H1 (cell line): ENCODE measurements at regions not wholly inside any gene's neighbourhood (a gene's known extent, or its start where the extent isn't known, plus 50 kb on each side); places are given as distances from the start of the nearest gene placed in this dataset.

Experiments
- CTCF ChIA-PET: fragments of 300-600 bp; sonication (Branson Sonifier 250); formaldehyde crosslinking; loops from one replicate; lab custom pipeline; 2021; ENCODE audit not compliant: partially characterized antibody; lab: Charles Lee
- POLR2A ChIA-PET: fragments of 300-600 bp; sonication (Branson Sonifier 250); formaldehyde crosslinking; loops from one replicate; lab custom pipeline; 2021; ENCODE audit warnings: inconsistent platforms; ENCODE audit not compliant: partially characterized antibody; lab: Charles Lee
- DNase-seq, 2 experiments: peaks; one replicate each; pipeline versions ENCODE4 v3.0.0 to v3.0.0-alpha.2; 2010 to 2022; ENCODE audit warnings: low spot score in 2 of 2, low read depth in 1 of 2, mixed read lengths in 1 of 2
- FAIRE-seq: peaks from 2 replicates; lab custom pipeline; 2011; peaks lifted over from hg19 to GRCh38; lab: Jason Lieb, UNC
- H2AFZ ChIP-seq: 2 replicates; pipeline ENCODE4 v1.8.1; 2012; ENCODE audit warnings: low read length, inconsistent platforms
- H2AK5ac ChIP-seq: 2 replicates; pipeline ENCODE4 v1.6.1; 2013; ENCODE audit warnings: low read depth, low read length
- H2BK120ac ChIP-seq: replicated peaks from 2 replicates; pipeline ENCODE3; 2013; ENCODE audit warnings: low read depth, low read length, inconsistent platforms
- H2BK12ac ChIP-seq: 2 replicates; pipeline ENCODE4 v1.6.1; 2013; ENCODE audit warnings: low read depth, low read length
- H2BK15ac ChIP-seq: 2 replicates; pipeline ENCODE4 v1.6.1; 2013; ENCODE audit warnings: low read length
- H2BK20ac ChIP-seq: 2 replicates; pipeline ENCODE4 v1.6.1; 2013; ENCODE audit warnings: low read length
- H2BK5ac ChIP-seq: 2 replicates; pipeline ENCODE4 v1.6.1; 2013; ENCODE audit warnings: low read depth, low read length
- H3K14ac ChIP-seq: 2 replicates; pipeline ENCODE4 v1.6.1; 2013; ENCODE audit warnings: inconsistent platforms; ENCODE audit not compliant: insufficient read length
- H3K18ac ChIP-seq: 2 replicates; pipeline ENCODE4 v1.6.1; 2013; ENCODE audit warnings: low read length; ENCODE audit errors: extremely low read depth
- H3K23ac ChIP-seq: 2 replicates; pipeline ENCODE4 v1.6.1; 2013; ENCODE audit warnings: inconsistent platforms; ENCODE audit not compliant: insufficient read length
- H3K23me2 ChIP-seq: 2 replicates; pipeline ENCODE4 v1.6.1; 2013; ENCODE audit warnings: low read depth, low read length
- H3K27ac ChIP-seq: 2 replicates; pipeline ENCODE4 v1.6.1; 2011; ENCODE audit warnings: low read depth, low read length, inconsistent platforms
- H3K27me3 ChIP-seq, 4 experiments: replicated peaks in 1 of 4; 1 replicate in 1 of 4; 2 replicates in 3 of 4; pipeline versions ENCODE4 v1.6.1 to v1.8.1; 2011 to 2013; ENCODE audit warnings: low read length in 3 of 4, mild to moderate bottlenecking in 3 of 4, inconsistent platforms in 2 of 4, mixed read lengths in 2 of 4, moderate library complexity in 1 of 4; ENCODE audit not compliant: control insufficient read depth in 3 of 4, insufficient read depth in 3 of 4; ENCODE audit errors: extremely low read depth in 1 of 4
- H3K36me3 ChIP-seq, 4 experiments: 2 replicates each; pipeline versions ENCODE4 v1.6.1 to v1.8.1; 2011 to 2013; ENCODE audit warnings: mild to moderate bottlenecking in 4 of 4, low read length in 3 of 4, moderate library complexity in 2 of 4, control low read depth in 1 of 4, inconsistent platforms in 1 of 4; ENCODE audit not compliant: insufficient read depth in 4 of 4, control insufficient read depth in 2 of 4
- H3K4ac ChIP-seq: replicated peaks from 2 replicates; pipeline ENCODE3; 2013; ENCODE audit warnings: low read length, low read depth, mixed read lengths, inconsistent platforms; ENCODE audit not compliant: insufficient read length
- H3K4me1 ChIP-seq, 4 experiments: replicated peaks in 1 of 4; 1 replicate in 1 of 4; 2 replicates in 3 of 4; pipeline versions ENCODE4 v1.6.1 to v1.8.1; 2011 to 2013; ENCODE audit warnings: low read length in 3 of 4, inconsistent platforms in 2 of 4, mixed read lengths in 1 of 4; ENCODE audit not compliant: insufficient read depth in 4 of 4, control insufficient read depth in 3 of 4
- H3K4me2 ChIP-seq, 2 experiments: 2 replicates each; pipeline versions ENCODE4 v1.6.1 to v1.8.1; 2011 to 2013; ENCODE audit warnings: low read depth in 2 of 2, low read length in 2 of 2, control low read depth in 1 of 2, inconsistent platforms in 1 of 2, mild to moderate bottlenecking in 1 of 2; ENCODE audit not compliant: insufficient read depth in 1 of 2
- H3K4me3 ChIP-seq, 4 experiments: fragments of 200-600, 300-600 bp in 1 of 4; sonication (generic), shearing (Covaris generic), sonication (Bioruptor Twin) in 1 of 4; 2 replicates each; pipeline versions ENCODE4 v1.5.1 to v1.8.1; 2011 to 2016; ENCODE audit warnings: low read length in 4 of 4, low read depth in 3 of 4, control low read depth in 2 of 4, inconsistent platforms in 2 of 4, mild to moderate bottlenecking in 2 of 4, mixed read lengths in 1 of 4, moderate library complexity in 1 of 4; ENCODE audit not compliant: insufficient read depth in 2 of 4; ENCODE audit errors: extremely low read depth in 1 of 4
- H3K56ac ChIP-seq: replicated peaks from 2 replicates; pipeline ENCODE3; 2013; ENCODE audit warnings: low read depth, mild to moderate bottlenecking, mixed read lengths, low read length, inconsistent platforms; ENCODE audit not compliant: insufficient read length
- H3K79me1 ChIP-seq: 2 replicates; pipeline ENCODE4 v1.6.1; 2013; ENCODE audit warnings: low read depth, low read length, control low read depth
- H3K79me2 ChIP-seq, 2 experiments: 2 replicates each; pipeline versions ENCODE4 v1.6.1 to v1.8.1; 2012 to 2013; ENCODE audit warnings: low read length in 2 of 2, mild to moderate bottlenecking in 2 of 2, inconsistent platforms in 1 of 2; ENCODE audit not compliant: insufficient read depth in 2 of 2, control insufficient read depth in 1 of 2
- H3K9ac ChIP-seq, 4 experiments: replicated peaks in 1 of 4; 1 replicate in 1 of 4; 2 replicates in 3 of 4; pipeline versions ENCODE4 v1.6.1 to v1.8.1; 2011 to 2013; ENCODE audit warnings: low read depth in 3 of 4, low read length in 3 of 4, control low read depth in 2 of 4, mild to moderate bottlenecking in 2 of 4, moderate library complexity in 2 of 4, inconsistent platforms in 1 of 4; ENCODE audit errors: extremely low read depth in 1 of 4
- H3K9me3 ChIP-seq, 2 experiments: 2 replicates each; pipeline versions ENCODE4 v1.6.1 to v1.8.1; 2012 to 2013; ENCODE audit warnings: mild to moderate bottlenecking in 2 of 2, moderate library complexity in 2 of 2, control low read depth in 1 of 2, inconsistent platforms in 1 of 2, low read depth in 1 of 2, low read length in 1 of 2, mixed read lengths in 1 of 2; ENCODE audit not compliant: insufficient read depth in 2 of 2
- H4K20me1 ChIP-seq, 2 experiments: replicated peaks in 1 of 2; 2 replicates each; pipeline versions ENCODE3 to v1.8.1; 2011 to 2013; ENCODE audit warnings: inconsistent platforms in 2 of 2, low read length in 2 of 2, mild to moderate bottlenecking in 1 of 2; ENCODE audit not compliant: insufficient read depth in 2 of 2, control insufficient read depth in 1 of 2
- H4K5ac ChIP-seq: 2 replicates; pipeline ENCODE4 v1.6.1; 2013; ENCODE audit warnings: low read length, low read depth, mixed read lengths, inconsistent platforms; ENCODE audit not compliant: insufficient read length
- H4K8ac ChIP-seq: 2 replicates; pipeline ENCODE4 v1.8.0; 2013; ENCODE audit warnings: mild to moderate bottlenecking, moderate library complexity, low read length, inconsistent platforms; ENCODE audit not compliant: insufficient read depth; ENCODE audit errors: extremely low read depth
- H4K91ac ChIP-seq: replicated peaks from 2 replicates; pipeline ENCODE3; 2013; ENCODE audit warnings: low read length, mixed read lengths, inconsistent platforms; ENCODE audit not compliant: insufficient read length
- BCL11A ChIP-seq, 2 experiments: IDR thresholded peaks; one replicate each; pipeline ENCODE4 v1.6.1; 2011; ENCODE audit warnings: low read depth in 2 of 2, low read length in 2 of 2, mild to moderate bottlenecking in 2 of 2
- BRCA1 ChIP-seq: IDR thresholded peaks from 2 replicates; pipeline ENCODE4 v1.6.1; 2012; ENCODE audit warnings: low read depth, low read length, improper control_type of control experiment
- MAX ChIP-seq: IDR thresholded peaks from 2 replicates; pipeline ENCODE4 v1.6.1; 2012; ENCODE audit warnings: inconsistent platforms
- NANOG ChIP-seq: IDR thresholded peaks from 2 replicates; pipeline ENCODE4 v1.6.1; 2011; ENCODE audit warnings: low read length, low read depth, mild to moderate bottlenecking, inconsistent platforms; ENCODE audit not compliant: insufficient read depth, poor library complexity, severe bottlenecking
- RAD21 ChIP-seq, 2 experiments: IDR thresholded peaks in 1 of 2; conservative IDR thresholded peaks in 1 of 2; 2 replicates each; pipeline ENCODE4 v1.6.1; 2011; ENCODE audit warnings: low read depth in 2 of 2, low read length in 2 of 2, improper control_type of control experiment in 1 of 2, inconsistent platforms in 1 of 2, mild to moderate bottlenecking in 1 of 2, moderate library complexity in 1 of 2
- TEAD4 ChIP-seq: IDR thresholded peaks from 2 replicates; pipeline ENCODE4 v1.6.1; 2012; ENCODE audit warnings: low read depth, low read length, inconsistent platforms, mixed read lengths
- WGBS, 2 experiments: shearing (Covaris generic) in 1 of 2; methylation state at CpG; one replicate each; pipeline versions ENCODE4 v1.1.6 to v1.1.7; 2013 to 2015; ENCODE audit warnings: low lambda C conversion rate in 2 of 2, mixed read lengths in 2 of 2, inconsistent platforms in 1 of 2, low coverage in 1 of 2, missing lambda C conversion rate in 1 of 2; ENCODE audit not compliant: insufficient replicate concordance in 2 of 2, insufficient coverage in 1 of 2, insufficient read length in 1 of 2; ENCODE audit errors: extremely low coverage in 1 of 2, missing lambda C conversion rate in 1 of 2; 5-methylcytosine and 5-hydroxymethylcytosine counted together

GRCh38 chr12:17691369-17691768 lies 398.6 kb downstream of the RERGL start:
- H3K79me2 ChIP-seq, result no peaks in the 10 kb centered on the region
- H2BK120ac ChIP-seq, result no peak overlapping the region
- WGBS, 2 experiments, result 95% methylated on average over 2 of the region's 2 CpGs; no CpG with 5 or more reads in 1 of the 2 experiments
- no peak overlapping the region for H3K18ac ChIP-seq
- H3K23ac ChIP-seq, result no peak overlapping the region
- H3K36me3 ChIP-seq, result no peaks in the 10 kb centered on the region
- no peak overlapping the region for H4K91ac ChIP-seq
- H2BK20ac ChIP-seq, result no peak overlapping the region
- no peaks in the 10 kb centered on the region for H3K23me2 ChIP-seq
- no peak overlapping the region for H3K27ac ChIP-seq
- H4K8ac ChIP-seq, result no peak overlapping the region
- H3K4ac ChIP-seq, result no peak overlapping the region
- ChIA-PET CTCF (interaction anchor here (0.9 to 1.2 kb wide), 3 partner anchors 11 to 459 kb away, joined by 3 read pairs; no protein-coding TSS in a partner anchor), POLR2A (no interaction called here)
- FAIRE-seq (no peak), DNase-seq (no peak)
- no peak overlapping the region for H4K5ac ChIP-seq
- H2BK15ac ChIP-seq, result no peak overlapping the region
- peak overlapping the region; percentile 59; the same call in 1 of the 2 replicates for H2AFZ ChIP-seq
- no peak overlapping the region for H3K56ac ChIP-seq
- H3K4me1 ChIP-seq, result peaks cover 0 to 4% (median 2%) of the 10 kb centered on the region in 4 experiments; a peak in 2 of 7 replicates
- no peak overlapping the region for H3K4me3 ChIP-seq
- no peak overlapping the region for H3K4me2 ChIP-seq
- no peak overlapping the region for H3K14ac ChIP-seq
- no peaks in the 10 kb centered on the region for H4K20me1 ChIP-seq
- H3K27me3 ChIP-seq, result no peaks in the 10 kb centered on the region
- no peak overlapping the region for H3K9ac ChIP-seq
- TF ChIP-seq BRCA1 (no peak), RAD21 (IDR thresholded peaks at IDR 0.05 in 1 of 2, conservative IDR thresholded peaks at IDR 0.05 in 1 of 2; ENCODE audit: low read depth in 2 of 2, low read length in 2 of 2) (peak; percentile 4 to 11; a peak in 1 of 4 replicates), TEAD4 (no peak), BCL11A (IDR thresholded peaks at IDR 0.05; ENCODE audit: low read depth in 2 of 2, low read length in 2 of 2) (no peak), MAX (no peak), NANOG (no peak)
- TF ChIP-seq, all 59 proteins: peak for 1
- Histone ChIP-seq H2BK12ac (no peak overlapping the region), H3K79me1 (no peaks in the 10 kb centered on the region), H3K9me3 (no peaks in the 10 kb centered on the region), H2BK5ac (no peak overlapping the region), H2AK5ac (no peak overlapping the region)
